Renal cortical epithelial cell (primary cell): ENCODE measurements at regions not wholly inside any gene's neighbourhood (a gene's known extent, or its start where the extent isn't known, plus 50 kb on each side); places are given as distances from the start of the nearest gene placed in this dataset.
A peak's percentile ranks its signal among the peaks of the same experiment; 100 is the strongest.

Experiments used
- DNase-seq: peaks from one replicate; pipeline ENCODE4 v3.0.0-alpha.2; 2011; ENCODE audit warnings: low read depth

- no peak for DNase-seq
Observed at GRCh38 chr10:71143610-71144009, 68.8 kb upstream of the UNC5B start.

GRCh38 chr10:71144824-71145223 is 67.5 kb upstream of the UNC5B start:
- no peak for DNase-seq

GRCh38 chr10:71145352-71145945 is 66.9 kb upstream of the UNC5B start:
- DNase-seq = no peak

DNA sequence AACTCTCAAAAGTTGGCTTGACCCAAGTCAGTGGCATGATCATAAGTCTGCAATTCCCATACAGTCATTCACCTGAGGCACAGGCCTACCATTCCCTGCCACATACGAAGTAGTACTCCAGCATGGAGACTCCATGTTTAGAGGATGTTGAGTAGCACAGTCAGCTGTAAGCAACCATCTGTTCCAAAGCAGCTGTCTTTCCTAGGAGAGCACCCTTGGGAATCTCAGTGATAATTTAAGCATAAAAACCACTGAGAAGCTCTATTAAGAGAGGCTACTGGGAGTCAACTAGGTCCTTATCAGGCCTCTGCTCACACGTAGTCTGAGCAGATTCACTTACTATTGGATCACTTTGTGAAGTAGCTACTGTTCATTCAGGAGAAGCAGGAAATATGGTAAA is 61.6 kb upstream of the UNC5B start:
- no peak for DNase-seq

GRCh38 chr10:71152043-71152442 is 60.3 kb upstream of the UNC5B start:
- no peak for DNase-seq

- peak; percentile 25 for DNase-seq
Observed at GRCh38 chr10:71156436-71156835, 55.9 kb upstream of the UNC5B start.

DNA sequence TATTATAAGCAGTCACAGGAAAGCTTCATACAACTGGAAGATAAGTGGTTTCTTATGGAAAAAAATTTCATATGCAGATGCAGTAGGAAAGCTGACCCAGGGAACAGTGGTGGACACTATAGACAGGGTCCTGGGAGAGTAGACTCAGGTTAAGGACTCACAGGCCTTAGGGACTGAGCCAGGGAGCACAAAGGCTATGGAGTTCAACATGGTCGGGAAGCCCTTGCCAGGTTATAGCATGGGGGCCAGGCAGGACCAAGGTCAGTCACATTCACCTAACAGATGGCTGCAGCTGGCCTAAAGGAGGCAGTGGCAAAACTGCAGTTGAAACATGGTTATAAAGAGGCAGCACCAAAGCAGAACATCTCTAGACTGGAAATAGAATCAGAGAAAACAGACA is 54.9 kb upstream of the UNC5B start:
- no peak for DNase-seq

GRCh38 chr10:71158251-71158650 is 54.1 kb upstream of the UNC5B start:
- no peak for DNase-seq

DNA sequence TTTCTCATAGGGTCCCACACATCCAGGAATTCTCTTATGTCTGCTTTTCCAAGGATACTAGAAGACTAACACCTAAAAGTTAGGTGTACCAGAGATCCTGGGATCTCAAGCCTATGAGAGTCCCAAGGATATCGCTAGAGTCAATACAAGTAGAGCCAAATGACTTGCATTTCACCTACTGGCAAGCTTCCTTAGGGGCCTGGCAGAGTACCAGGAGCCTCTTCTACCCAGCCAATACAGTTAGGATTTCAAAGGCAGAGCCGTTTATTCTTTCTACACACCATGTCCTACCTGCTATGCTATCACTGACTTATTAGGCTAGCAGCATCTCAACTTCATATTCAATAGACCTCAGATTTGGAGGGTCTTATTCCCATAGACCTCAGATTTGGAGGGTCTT is 53.5 kb upstream of the UNC5B start:
- no peak for DNase-seq

DNA sequence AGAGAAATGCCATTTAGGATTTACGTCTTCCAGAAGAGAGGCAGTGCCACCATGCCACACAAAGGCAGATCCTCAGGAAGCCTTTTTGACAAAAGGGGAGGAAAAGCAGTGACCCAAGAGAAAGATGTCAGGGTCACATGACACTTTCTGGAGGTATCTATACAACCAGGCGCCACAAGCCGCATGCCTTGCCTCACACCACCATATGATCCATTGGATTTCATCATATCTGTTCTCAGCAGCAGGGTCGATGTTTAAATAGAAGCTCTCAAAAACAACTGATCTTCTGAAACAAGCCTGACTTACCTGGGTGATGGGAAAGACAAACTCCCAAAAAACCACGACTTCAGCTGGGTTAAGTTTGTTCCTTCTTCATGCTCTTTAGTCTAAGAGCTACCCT is 52.5 kb upstream of the UNC5B start:
- DNase-seq = no peak

DNA sequence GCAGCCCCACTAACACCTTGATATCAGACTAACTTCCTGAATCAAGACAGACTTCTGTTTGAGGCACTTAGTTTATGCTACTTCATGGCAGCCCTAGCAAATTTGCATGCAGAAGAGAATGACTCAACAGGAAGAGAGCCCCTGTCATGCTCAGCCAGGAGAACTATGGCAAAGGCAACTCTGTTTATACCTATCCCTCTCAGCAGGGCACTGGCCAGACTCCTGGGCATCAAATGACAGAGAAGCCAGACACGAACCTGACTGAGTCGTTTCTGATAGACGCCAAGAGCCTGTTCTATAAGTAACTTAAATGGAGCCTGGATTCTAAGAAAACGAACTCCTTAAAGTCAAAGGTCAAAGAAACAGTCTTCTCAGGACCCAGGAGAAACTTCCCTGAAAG is 50.9 kb upstream of the UNC5B start:
- peak; percentile 53 for DNase-seq
